ENCODE measurements at regions not wholly inside any gene's neighbourhood (a gene's known extent, or its start where the extent isn't known, plus 50 kb on each side); places are given as distances from the start of the nearest gene placed in this dataset.

- no peak for DNase-seq
These were observed 183.8 kb upstream of the CWC22 start for GRCh38 chr2:180190851-180191250.

GRCh38 chr2:180187611-180188010 lies 180.5 kb upstream of the CWC22 start:
- no peak for DNase-seq

GRCh38 chr2:180184506-180184905 lies 177.4 kb upstream of the CWC22 start:
- peak; percentile 36 for DNase-seq

- DNase-seq, result no peak
These were observed 173.4 kb upstream of the CWC22 start for GRCh38 chr2:180180511-180180910.

GRCh38 chr2:180177534-180177933 lies 170.4 kb upstream of the CWC22 start:
- no peak for DNase-seq

GRCh38 chr2:180175736-180176135 lies 168.6 kb upstream of the CWC22 start:
- DNase-seq, result no peak

- no peak for DNase-seq
These were observed 167.5 kb upstream of the CWC22 start for GRCh38 chr2:180174580-180174979.

GRCh38 chr2:180169474-180169873 lies 162.4 kb upstream of the CWC22 start:
- DNase-seq, result no peak

- DNase-seq, result no peak
These were observed 154.3 kb upstream of the CWC22 start for GRCh38 chr2:180161415-180161814.

- DNase-seq, result no peak
These were observed 152.8 kb upstream of the CWC22 start for GRCh38 chr2:180159921-180160320.

GRCh38 chr2:180158961-180159360 lies 151.9 kb upstream of the CWC22 start:
- DNase-seq, result no peak

- no peak for DNase-seq
These were observed 149.6 kb upstream of the CWC22 start for GRCh38 chr2:180156651-180157050.

GRCh38 chr2:180150606-180151005 lies 143.5 kb upstream of the CWC22 start:
- no peak for DNase-seq

GRCh38 chr2:180146541-180146940 lies 139.4 kb upstream of the CWC22 start:
- no peak for DNase-seq

- no peak for DNase-seq
These were observed 139.0 kb upstream of the CWC22 start for GRCh38 chr2:180146114-180146513.

- no peak for DNase-seq
These were observed 138.1 kb upstream of the CWC22 start for GRCh38 chr2:180145163-180145562.

GRCh38 chr2:180144338-180144813 lies 137.3 kb upstream of the CWC22 start:
- no peak for DNase-seq

GRCh38 chr2:180143633-180144337 lies 136.7 kb upstream of the CWC22 start:
- DNase-seq, result no peak

- DNase-seq, result no peak
These were observed 134.5 kb upstream of the CWC22 start for GRCh38 chr2:180141600-180141999.

- DNase-seq, result no peak
These were observed 126.6 kb upstream of the CWC22 start for GRCh38 chr2:180133736-180134135.

- DNase-seq, result peak; percentile 25
These were observed 123.3 kb upstream of the CWC22 start for GRCh38 chr2:180130403-180130802.

GRCh38 chr2:180128861-180129260 lies 121.8 kb upstream of the CWC22 start:
- no peak for DNase-seq

GRCh38 chr2:180125245-180125962 lies 118.3 kb upstream of the CWC22 start:
- DNase-seq, result peak; percentile 93
